ENCODE measurements at regions not wholly inside any gene's neighbourhood (a gene's known extent, or its start where the extent isn't known, plus 50 kb on each side); places are given as distances from the start of the nearest gene placed in this dataset.
"Not testable (repeated sequence)": the region's sequence is repeated elsewhere in the genome, so short reads cannot be mapped to it uniquely, and the experiment has no call there.

DNA sequence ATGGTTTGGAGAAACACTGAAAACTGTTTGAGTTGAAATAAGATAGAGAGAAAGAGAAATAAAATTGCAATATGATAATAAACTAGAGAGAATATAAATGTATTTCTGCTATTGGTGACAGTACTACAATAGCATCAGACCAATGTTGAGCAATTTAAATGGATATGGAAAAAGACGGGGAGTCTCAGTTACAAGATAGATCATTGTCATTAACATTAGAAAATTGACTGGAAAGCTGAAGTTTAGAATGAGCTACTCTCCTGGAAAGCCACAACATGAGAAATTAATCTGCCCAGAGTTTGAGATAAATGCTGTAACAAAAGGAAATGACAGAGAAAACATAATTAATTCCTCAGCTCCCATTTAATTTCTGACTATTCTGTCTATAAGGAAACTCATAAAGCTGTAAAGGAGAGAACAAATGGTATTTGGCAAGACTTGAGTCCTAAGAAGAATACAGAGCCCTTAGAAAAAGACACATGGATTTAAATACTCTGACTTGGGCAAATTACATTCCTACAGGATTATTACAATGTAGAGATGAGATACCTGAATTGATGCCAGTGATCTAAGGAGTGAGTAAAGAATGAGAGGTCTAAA, 624.5 kb upstream of the CHD1 start:
- Mint-ChIP-seq H3K27me3 (no peaks in the 10 kb centered on the region), H3K9me3 (no peaks in the 10 kb centered on the region), H3K4me3 (no peak overlapping the region), H3K36me3 (ENCODE audit: low read depth) (no peaks in the 10 kb centered on the region), H3K4me1 (no peaks in the 10 kb centered on the region), H3K27ac (no peak overlapping the region)
- no peak for DNase-seq
- POLR2A ChIA-PET, result no interaction called here
- CTCF ChIA-PET, result no interaction called here

DNA sequence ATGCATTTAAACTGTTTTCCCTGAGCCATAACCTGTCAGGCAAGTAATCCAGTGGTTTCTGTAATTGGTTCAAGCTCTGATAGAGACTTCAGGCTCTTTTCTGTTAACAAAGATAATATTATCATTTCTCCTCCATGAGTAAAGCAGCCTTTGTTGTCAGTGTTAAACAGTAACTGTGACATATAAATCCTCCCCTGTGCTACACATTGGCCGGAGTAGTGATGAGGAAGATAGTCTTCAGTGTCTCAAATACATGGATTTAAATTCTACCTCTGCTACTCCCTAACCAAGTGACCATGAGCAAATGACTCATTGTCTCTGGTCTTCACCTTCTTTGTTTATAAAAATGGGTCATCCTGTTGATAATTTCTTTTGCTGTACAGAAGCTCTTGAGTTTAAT, 615.5 kb upstream of the CHD1 start:
- Mint-ChIP-seq H3K4me1 (no peaks in the 10 kb centered on the region), H3K27ac (no peak overlapping the region), H3K9me3 (no peaks in the 10 kb centered on the region), H3K36me3 (ENCODE audit: low read depth) (no peaks in the 10 kb centered on the region), H3K4me3 (no peak overlapping the region), H3K27me3 (no peaks in the 10 kb centered on the region)
- ChIA-PET POLR2A (no interaction called here), CTCF (no interaction called here)
- no peak for DNase-seq

DNA sequence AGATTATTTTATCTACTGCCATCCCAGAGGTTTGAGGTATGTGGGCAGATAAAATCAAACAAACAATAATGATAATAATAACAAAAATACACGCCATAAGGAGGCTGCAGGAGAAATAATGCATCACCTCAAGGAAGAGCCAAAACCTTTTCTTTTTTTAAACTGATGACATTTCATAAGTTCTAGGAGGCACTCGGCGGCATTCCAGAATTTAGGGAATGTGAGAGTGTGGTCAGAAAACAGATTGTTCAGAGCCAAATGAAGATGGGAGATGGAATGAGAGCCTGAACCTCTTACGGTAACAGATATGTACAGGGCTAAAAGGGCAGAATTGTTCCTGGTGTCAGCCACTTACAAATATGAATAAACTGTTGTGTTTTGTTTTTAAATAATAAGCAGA, 615.0 kb upstream of the CHD1 start:
- H3K27me3 Mint-ChIP-seq, result no peaks in the 10 kb centered on the region
- no peak for DNase-seq
- H3K4me3 Mint-ChIP-seq, result no peak overlapping the region
- POLR2A ChIA-PET, result no interaction called here
- no peak overlapping the region for H3K27ac Mint-ChIP-seq
- H3K4me1 Mint-ChIP-seq, result no peaks in the 10 kb centered on the region
- CTCF ChIA-PET, result no interaction called here
- no peaks in the 10 kb centered on the region for H3K36me3 Mint-ChIP-seq (ENCODE audit: low read depth)
- no peaks in the 10 kb centered on the region for H3K9me3 Mint-ChIP-seq

DNA sequence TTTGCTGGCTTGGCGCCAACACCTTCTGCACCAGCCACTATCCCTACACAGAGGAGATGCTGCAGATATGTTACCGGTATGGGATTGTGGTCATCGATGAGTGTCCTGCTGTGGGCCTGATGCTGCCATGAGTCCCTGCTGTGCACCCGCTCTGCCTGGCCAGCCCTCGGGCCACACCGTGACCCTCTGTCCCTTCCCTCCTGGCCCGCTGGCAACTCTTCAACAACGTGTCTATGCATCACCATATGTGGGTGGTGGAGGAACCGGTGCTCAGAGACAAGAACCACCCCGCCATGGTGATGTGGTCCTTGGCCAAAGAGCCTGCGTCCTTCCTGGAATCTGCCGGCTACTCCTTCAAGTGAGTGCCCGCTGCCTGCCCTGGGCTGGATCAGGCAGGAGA, 605.4 kb upstream of the CHD1 start:
- POLR2A ChIA-PET; H3K4me3 Mint-ChIP-seq; DNase-seq; H3K4me1 Mint-ChIP-seq; CTCF ChIA-PET; H3K27me3 Mint-ChIP-seq; H3K9me3 Mint-ChIP-seq; H3K36me3 Mint-ChIP-seq (ENCODE audit: low read depth); H3K27ac Mint-ChIP-seq: not testable (repeated sequence)

DNA sequence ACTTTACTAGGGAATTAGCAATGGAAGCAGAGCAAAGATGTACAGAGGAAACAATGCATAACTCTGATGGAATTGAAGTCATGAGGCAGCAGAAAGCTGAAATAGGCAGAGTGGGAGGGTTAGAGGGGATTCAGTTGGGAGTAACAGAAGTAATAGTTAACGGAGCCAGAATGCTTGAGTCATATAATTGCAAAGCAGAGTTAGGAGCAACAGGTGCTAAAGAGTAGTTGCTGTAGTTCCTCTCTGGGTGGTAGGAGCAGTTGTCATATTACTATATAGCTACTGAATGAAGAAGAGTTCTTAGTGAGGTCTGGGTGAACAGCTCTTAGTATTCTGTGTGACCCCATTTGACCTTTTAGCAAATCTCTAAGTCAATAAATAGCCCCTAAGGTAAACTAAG, 592.9 kb upstream of the CHD1 start:
- H3K27me3 Mint-ChIP-seq; H3K4me3 Mint-ChIP-seq; DNase-seq; H3K36me3 Mint-ChIP-seq (ENCODE audit: low read depth); H3K27ac Mint-ChIP-seq; CTCF ChIA-PET; POLR2A ChIA-PET; H3K9me3 Mint-ChIP-seq; H3K4me1 Mint-ChIP-seq: not testable (repeated sequence)

DNA sequence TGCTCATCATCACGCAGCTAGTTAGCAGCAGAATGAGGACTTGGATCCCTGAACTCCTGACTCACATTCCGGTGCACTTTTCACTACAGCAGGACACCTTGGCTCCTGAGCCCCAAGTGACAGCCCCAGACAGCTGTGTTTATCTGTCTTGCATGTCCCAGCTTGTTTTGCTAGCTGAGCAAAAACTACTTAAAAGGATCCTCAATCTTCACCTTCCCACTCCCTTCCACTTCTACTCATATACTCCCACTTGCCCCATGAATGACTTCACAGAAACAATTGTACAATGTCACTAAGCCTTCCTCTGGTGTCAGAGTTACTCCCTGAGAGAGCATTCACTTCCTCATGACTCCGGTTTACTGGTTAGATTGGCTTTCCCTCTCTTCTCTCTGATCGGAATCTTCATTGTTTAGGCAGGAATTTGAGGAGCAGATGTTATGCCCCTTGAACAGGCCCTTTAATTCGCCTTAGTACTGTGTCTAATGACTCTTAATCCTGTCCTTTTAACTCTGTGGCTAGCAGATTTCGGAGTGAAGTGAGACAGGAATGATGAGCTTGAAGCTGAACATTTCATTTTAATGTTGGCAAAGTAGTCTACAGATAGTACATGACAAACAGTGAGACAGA, 587.2 kb upstream of the CHD1 start:
- DNase-seq; CTCF ChIA-PET; H3K9me3 Mint-ChIP-seq; H3K27me3 Mint-ChIP-seq; H3K4me3 Mint-ChIP-seq; H3K36me3 Mint-ChIP-seq (ENCODE audit: low read depth); POLR2A ChIA-PET; H3K27ac Mint-ChIP-seq; H3K4me1 Mint-ChIP-seq: not testable (repeated sequence)

DNA sequence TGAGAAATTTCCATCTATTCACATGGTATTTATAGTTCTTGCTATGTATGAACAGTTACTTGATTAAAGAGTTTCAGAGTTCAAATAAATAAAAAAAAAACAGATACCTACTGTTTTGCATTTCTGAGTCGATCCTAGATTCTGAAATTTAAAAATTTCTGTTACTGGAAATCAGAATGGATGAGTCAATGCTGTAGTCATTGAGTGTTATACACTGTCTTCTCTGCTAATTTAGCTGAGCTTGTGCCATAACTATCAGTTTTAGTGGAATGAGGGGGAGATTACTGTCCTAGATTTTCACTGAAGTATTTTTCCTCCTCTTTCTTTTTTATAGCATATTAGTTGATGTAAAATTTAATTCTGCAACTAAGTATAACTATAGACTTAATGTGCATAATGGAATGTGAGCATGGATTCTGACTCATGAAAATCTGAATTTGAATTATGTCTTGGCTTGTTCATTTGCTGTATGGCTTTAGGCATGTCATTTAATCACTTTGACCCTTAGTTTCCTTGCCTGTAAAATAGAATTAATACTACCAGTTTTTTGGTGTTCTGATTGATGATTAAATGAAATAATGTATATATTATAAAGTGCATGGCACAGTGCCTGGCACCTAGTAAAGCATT, 581.5 kb upstream of the CHD1 start:
- H3K4me1 Mint-ChIP-seq; H3K27ac Mint-ChIP-seq; H3K36me3 Mint-ChIP-seq (ENCODE audit: low read depth); H3K9me3 Mint-ChIP-seq; POLR2A ChIA-PET; H3K4me3 Mint-ChIP-seq; H3K27me3 Mint-ChIP-seq; CTCF ChIA-PET; DNase-seq: not testable (repeated sequence)

DNA sequence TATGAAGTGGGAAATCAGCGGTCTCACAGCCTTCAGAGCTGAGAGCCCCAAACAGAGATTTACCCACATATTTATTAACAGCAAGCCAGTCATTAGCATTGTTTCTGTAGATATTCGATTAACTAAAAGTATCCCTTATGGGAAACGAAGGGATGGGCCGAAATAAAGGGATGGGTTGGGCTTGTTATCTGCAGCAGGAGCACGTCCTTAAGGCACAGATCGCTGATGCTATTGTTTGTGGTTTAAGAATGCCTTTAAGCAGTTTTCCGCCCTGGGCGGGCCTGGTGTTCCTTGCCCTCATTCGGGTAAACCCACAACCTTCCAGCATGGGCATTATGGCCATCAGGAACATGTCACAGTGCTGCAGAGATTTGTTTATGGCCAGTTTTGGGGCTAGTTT, 580.3 kb upstream of the CHD1 start:
- H3K4me1 Mint-ChIP-seq; H3K4me3 Mint-ChIP-seq; H3K9me3 Mint-ChIP-seq; H3K27ac Mint-ChIP-seq; H3K36me3 Mint-ChIP-seq (ENCODE audit: low read depth); H3K27me3 Mint-ChIP-seq; DNase-seq; POLR2A ChIA-PET; CTCF ChIA-PET: not testable (repeated sequence)

DNA sequence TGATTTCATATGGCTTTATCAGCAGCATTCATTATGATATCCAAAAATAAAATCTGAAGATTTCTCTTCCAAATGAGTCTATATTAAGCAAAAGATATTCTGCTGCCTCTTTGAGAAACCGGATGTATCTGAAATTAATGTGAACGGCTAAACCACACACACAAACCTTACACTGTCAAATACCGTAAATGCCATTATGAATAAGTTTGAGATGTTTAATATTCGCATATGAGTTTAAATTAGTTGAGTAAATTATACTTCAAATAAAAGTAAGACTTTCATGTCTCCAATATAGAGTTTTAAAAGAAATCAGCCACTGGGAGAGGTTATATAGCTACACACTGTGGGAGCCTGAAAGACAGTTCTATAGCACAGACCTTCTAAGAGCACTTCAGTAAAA, 566.6 kb upstream of the CHD1 start:
- CTCF ChIA-PET; H3K4me1 Mint-ChIP-seq; POLR2A ChIA-PET; H3K27ac Mint-ChIP-seq; DNase-seq; H3K9me3 Mint-ChIP-seq; H3K27me3 Mint-ChIP-seq; H3K4me3 Mint-ChIP-seq; H3K36me3 Mint-ChIP-seq (ENCODE audit: low read depth): not testable (repeated sequence)

DNA sequence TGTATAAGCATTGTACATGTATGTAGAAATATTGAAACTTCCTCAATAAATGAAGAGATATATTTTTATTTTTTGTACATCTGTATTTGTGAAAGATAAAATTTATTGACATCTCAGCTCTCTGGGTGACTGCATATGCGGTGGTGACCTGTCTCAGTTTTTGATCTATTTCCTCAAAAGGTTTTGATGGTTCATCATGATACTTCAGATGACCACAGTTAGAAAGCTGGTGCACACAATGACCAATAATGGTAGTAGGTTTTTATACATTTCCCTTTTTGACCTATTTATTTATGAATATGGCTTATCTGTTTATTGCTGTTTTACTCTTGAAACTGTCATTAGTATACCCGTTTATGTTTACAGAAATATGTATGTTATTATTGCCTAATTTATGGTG, 549.6 kb upstream of the CHD1 start:
- POLR2A ChIA-PET; H3K4me3 Mint-ChIP-seq; H3K4me1 Mint-ChIP-seq; H3K27me3 Mint-ChIP-seq; DNase-seq; H3K27ac Mint-ChIP-seq; CTCF ChIA-PET; H3K36me3 Mint-ChIP-seq (ENCODE audit: low read depth); H3K9me3 Mint-ChIP-seq: not testable (repeated sequence)

DNA sequence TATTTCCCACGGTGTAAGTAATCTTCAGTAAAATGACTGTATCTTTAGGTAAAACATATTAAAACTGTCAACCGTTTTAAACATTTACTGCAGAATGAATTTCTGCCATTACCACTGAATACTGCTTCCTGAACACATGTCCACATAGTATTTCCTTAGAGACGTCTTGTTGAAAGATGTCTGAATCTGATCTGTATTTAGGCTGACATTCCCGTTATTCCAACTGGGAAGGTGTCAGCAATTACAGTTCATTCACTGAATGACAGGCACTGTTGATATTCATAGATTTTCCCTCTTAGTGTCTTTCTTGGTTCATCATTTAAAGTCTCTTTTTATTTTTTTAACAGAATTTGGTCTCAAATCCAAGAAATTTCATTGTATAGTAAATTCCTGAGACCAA, 544.5 kb upstream of the CHD1 start:
- H3K9me3 Mint-ChIP-seq; H3K27ac Mint-ChIP-seq; H3K4me3 Mint-ChIP-seq; H3K27me3 Mint-ChIP-seq; CTCF ChIA-PET; POLR2A ChIA-PET; H3K4me1 Mint-ChIP-seq; DNase-seq; H3K36me3 Mint-ChIP-seq (ENCODE audit: low read depth): not testable (repeated sequence)

DNA sequence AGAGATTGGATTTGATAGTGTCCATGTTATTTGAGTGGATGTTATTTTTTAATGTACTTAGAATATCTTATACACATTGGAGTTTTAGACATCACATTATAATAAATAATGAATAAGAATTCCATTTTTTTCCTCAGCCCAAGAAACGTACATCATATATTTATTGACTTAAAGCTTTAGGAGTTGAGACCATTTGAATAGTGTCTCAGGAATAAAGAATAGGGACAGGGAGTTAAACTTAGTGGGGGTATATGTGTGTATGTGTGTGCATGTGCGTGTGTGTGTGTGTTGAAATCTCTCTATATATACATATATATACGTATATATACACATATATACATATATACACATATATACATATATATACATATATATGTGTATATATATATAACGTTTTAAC, 542.9 kb upstream of the CHD1 start:
- H3K27me3 Mint-ChIP-seq; H3K9me3 Mint-ChIP-seq; DNase-seq; CTCF ChIA-PET; H3K27ac Mint-ChIP-seq; H3K4me3 Mint-ChIP-seq; H3K4me1 Mint-ChIP-seq; H3K36me3 Mint-ChIP-seq (ENCODE audit: low read depth); POLR2A ChIA-PET: not testable (repeated sequence)

DNA sequence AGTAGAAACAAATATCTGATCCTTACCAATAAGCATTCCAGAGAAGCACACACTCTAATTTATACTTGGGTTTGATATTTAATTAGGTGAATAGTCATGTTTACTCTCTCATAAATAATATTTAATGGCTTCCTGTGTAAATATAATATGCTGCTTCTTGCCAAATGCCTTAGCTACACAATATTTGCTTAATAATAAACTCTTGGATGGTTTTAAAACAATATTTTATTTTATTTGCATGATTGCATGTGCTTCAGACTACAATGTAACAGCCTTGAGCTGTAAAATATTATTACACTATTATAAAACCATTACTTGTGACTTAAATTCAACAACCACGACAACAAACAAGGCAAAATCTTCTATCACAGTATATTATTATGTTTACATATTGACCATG, 542.4 kb upstream of the CHD1 start:
- H3K9me3 Mint-ChIP-seq; H3K36me3 Mint-ChIP-seq (ENCODE audit: low read depth); POLR2A ChIA-PET; CTCF ChIA-PET; DNase-seq; H3K4me1 Mint-ChIP-seq; H3K4me3 Mint-ChIP-seq; H3K27ac Mint-ChIP-seq; H3K27me3 Mint-ChIP-seq: not testable (repeated sequence)

DNA sequence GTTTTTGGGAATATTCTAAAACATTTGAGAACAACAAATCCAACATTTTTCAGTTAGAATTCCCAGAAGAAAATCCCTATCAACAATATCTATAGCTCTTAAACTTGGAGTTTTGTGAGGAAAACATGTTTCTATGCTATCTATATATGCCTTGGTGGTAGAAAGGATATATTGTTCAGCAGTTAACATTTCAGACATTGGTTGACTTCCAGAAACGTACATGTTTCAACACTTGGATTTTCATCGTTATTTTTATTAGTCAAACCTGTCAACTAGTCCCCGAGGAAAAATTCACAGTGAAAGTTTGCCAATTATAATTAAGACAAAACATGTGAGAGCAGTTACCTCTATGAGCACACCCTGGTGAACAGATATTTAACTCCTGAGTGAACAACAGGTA, 541.8 kb upstream of the CHD1 start:
- POLR2A ChIA-PET; H3K27ac Mint-ChIP-seq; H3K36me3 Mint-ChIP-seq (ENCODE audit: low read depth); H3K27me3 Mint-ChIP-seq; H3K9me3 Mint-ChIP-seq; H3K4me3 Mint-ChIP-seq; H3K4me1 Mint-ChIP-seq; DNase-seq; CTCF ChIA-PET: not testable (repeated sequence)

Data from activated CD4-positive, alpha-beta memory T cell treated with anti-CD3 and anti-CD28 coated beads, Interleukin-2, amount 10 ng/mL, durations not matched to agents 7 days and 5 days (primary cell).